H9 (cell line): ENCODE measurements at regions not wholly inside any gene's neighbourhood (a gene's known extent, or its start where the extent isn't known, plus 50 kb on each side); places are given as distances from the start of the nearest gene placed in this dataset.

Experiments
- DNase-seq: peaks from one replicate; pipeline ENCODE4 v3.0.0-alpha.2; 2017
- H2AFZ ChIP-seq: one replicate; pipeline ENCODE4 v1.6.1; 2013; ENCODE audit warnings: mild to moderate bottlenecking, low read length, control low read depth, moderate library complexity
- H2AK5ac ChIP-seq: 2 replicates; pipeline ENCODE4 v1.6.1; 2013; ENCODE audit warnings: low read length, control low read depth, mixed read lengths; ENCODE audit not compliant: insufficient read length
- H2BK120ac ChIP-seq: one replicate; pipeline ENCODE4 v1.6.1; 2013; ENCODE audit warnings: low read depth, mild to moderate bottlenecking, low read length, control low read depth, inconsistent platforms; ENCODE audit not compliant: poor library complexity, severe bottlenecking
- H2BK12ac ChIP-seq: 2 replicates; pipeline ENCODE4 v1.6.1; 2013; ENCODE audit warnings: low read length, control low read depth, mixed read lengths, low read depth; ENCODE audit not compliant: insufficient read length
- H2BK15ac ChIP-seq: 2 replicates; pipeline ENCODE4 v1.6.1; 2013; ENCODE audit warnings: low read depth, low read length, control low read depth
- H2BK20ac ChIP-seq: one replicate; pipeline ENCODE4 v1.6.1; 2013; ENCODE audit warnings: low read depth, mild to moderate bottlenecking, low read length, control low read depth, inconsistent platforms; ENCODE audit not compliant: poor library complexity, severe bottlenecking
- H2BK5ac ChIP-seq: 2 replicates; pipeline ENCODE4 v1.6.1; 2013; ENCODE audit warnings: low read length, control low read depth, mixed read lengths; ENCODE audit not compliant: insufficient read length
- H3K14ac ChIP-seq: 2 replicates; pipeline ENCODE4 v1.6.1; 2013; ENCODE audit warnings: low read length, control low read depth; ENCODE audit not compliant: insufficient read depth
- H3K18ac ChIP-seq: 2 replicates; pipeline ENCODE4 v1.6.1; 2013; ENCODE audit warnings: low read depth, mild to moderate bottlenecking, mixed read lengths, low read length, control low read depth; ENCODE audit not compliant: insufficient read length
- H3K23ac ChIP-seq: 2 replicates; pipeline ENCODE4 v1.6.1; 2013; ENCODE audit warnings: low read length, control low read depth, mixed read lengths, low read depth; ENCODE audit not compliant: insufficient read length
- H3K23me2 ChIP-seq: 2 replicates; pipeline ENCODE4 v1.6.1; 2013; ENCODE audit warnings: low read depth, mild to moderate bottlenecking, mixed read lengths, low read length, control low read depth; ENCODE audit not compliant: insufficient read length, poor library complexity, severe bottlenecking
- H3K27ac ChIP-seq: 2 replicates; pipeline ENCODE4 v1.5.1; 2013; ENCODE audit warnings: low read length, control low read depth, mixed read lengths, low read depth; ENCODE audit not compliant: insufficient read length
- H3K27me3 ChIP-seq: 2 replicates; pipeline ENCODE4 v1.6.1; 2013; ENCODE audit warnings: low read length, control low read depth, inconsistent platforms; ENCODE audit not compliant: insufficient read depth
- H3K4ac ChIP-seq: 2 replicates; pipeline ENCODE4 v1.6.1; 2013; ENCODE audit warnings: low read depth, mild to moderate bottlenecking, control low read depth, inconsistent platforms, low read length, moderate library complexity
- H3K4me1 ChIP-seq: 2 replicates; pipeline ENCODE4 v1.6.1; 2013; ENCODE audit warnings: low read length, control low read depth, inconsistent platforms; ENCODE audit not compliant: insufficient read depth
- H3K4me2 ChIP-seq: 2 replicates; pipeline ENCODE4 v1.6.1; 2013; ENCODE audit warnings: low read length, control low read depth, mixed read lengths; ENCODE audit not compliant: insufficient read length, insufficient read depth
- H3K56ac ChIP-seq: 2 replicates; pipeline ENCODE4 v1.6.1; 2013; ENCODE audit warnings: low read depth, mild to moderate bottlenecking, mixed read lengths, low read length, control low read depth; ENCODE audit not compliant: insufficient read length
- H3K79me1 ChIP-seq: 2 replicates; pipeline ENCODE4 v1.6.1; 2013; ENCODE audit warnings: low read depth, mild to moderate bottlenecking, moderate library complexity, low read length, control low read depth, inconsistent platforms; ENCODE audit not compliant: insufficient read depth, poor library complexity, severe bottlenecking
- H3K79me2 ChIP-seq: 2 replicates; pipeline ENCODE4 v1.6.1; 2013; ENCODE audit warnings: low read length, control low read depth, inconsistent platforms; ENCODE audit not compliant: insufficient read depth
- H3K9ac ChIP-seq: 2 replicates; pipeline ENCODE4 v1.6.1; 2013; ENCODE audit warnings: low read length, control low read depth, mixed read lengths; ENCODE audit not compliant: insufficient read length; ENCODE audit errors: extremely low read depth
- H3K9me3 ChIP-seq: one replicate; pipeline ENCODE4 v1.6.1; 2013; ENCODE audit warnings: low read depth, low read length, inconsistent platforms; ENCODE audit not compliant: control insufficient read depth
- H3T11ph ChIP-seq: one replicate; pipeline ENCODE4 v1.6.1; 2013; ENCODE audit warnings: mild to moderate bottlenecking, low read length, control low read depth, inconsistent platforms
- H4K20me1 ChIP-seq: one replicate; pipeline ENCODE4 v1.6.1; 2013; ENCODE audit not compliant: control insufficient read depth, insufficient read length, insufficient read depth
- H4K5ac ChIP-seq: 2 replicates; pipeline ENCODE4 v1.6.1; 2013; ENCODE audit warnings: low read depth, mild to moderate bottlenecking, mixed read lengths, low read length, control low read depth; ENCODE audit not compliant: insufficient read length
- H4K8ac ChIP-seq: replicated peaks from 2 replicates; pipeline ENCODE4 v1.6.1; 2013; ENCODE audit warnings: low read length, control low read depth, mixed read lengths, low read depth; ENCODE audit not compliant: insufficient read length
- H4K91ac ChIP-seq: 2 replicates; pipeline ENCODE4 v1.6.1; 2013; ENCODE audit warnings: low read depth, mild to moderate bottlenecking, moderate library complexity, mixed read lengths, low read length, control low read depth; ENCODE audit not compliant: insufficient read length
- H3K27ac Mint-ChIP-seq, 3 experiments: 2 replicates in 2 of 3; 3 replicates in 1 of 3; pipeline ENCODE4 v1.8.0; 2020 to 2021; ENCODE audit warnings: mixed read lengths in 3 of 3, mild to moderate bottlenecking in 1 of 3, moderate library complexity in 1 of 3
- H3K27me3 Mint-ChIP-seq: 2 replicates; pipeline ENCODE4 v1.8.0; 2021; ENCODE audit warnings: low read depth, mild to moderate bottlenecking, moderate library complexity, mixed read lengths
- H3K36me3 Mint-ChIP-seq, 3 experiments: 2 replicates in 2 of 3; 3 replicates in 1 of 3; pipeline ENCODE4 v1.8.0; 2020 to 2021; ENCODE audit warnings: low read depth in 3 of 3, mixed read lengths in 3 of 3; ENCODE audit not compliant: insufficient read depth in 1 of 3
- H3K4me1 Mint-ChIP-seq, 2 experiments: 2 replicates each; pipeline ENCODE4 v1.8.0; 2020; ENCODE audit warnings: mixed read lengths in 2 of 2
- H3K4me3 Mint-ChIP-seq, 2 experiments: 2 replicates in 1 of 2; 3 replicates in 1 of 2; pipeline ENCODE4 v1.8.0; 2020 to 2021; ENCODE audit warnings: mild to moderate bottlenecking in 2 of 2, mixed read lengths in 2 of 2, moderate library complexity in 1 of 2
- H3K9me3 Mint-ChIP-seq, 2 experiments: 2 replicates in 1 of 2; 3 replicates in 1 of 2; pipeline ENCODE4 v1.8.0; 2020; ENCODE audit warnings: mild to moderate bottlenecking in 2 of 2, mixed read lengths in 2 of 2, moderate library complexity in 1 of 2
- WGBS: extraction: QIAGEN DNeasy Blood & Tissue Kit; methylation state at CpG from one replicate; pipeline ENCODE4 v1.1.7; 2013; ENCODE audit warnings: missing lambda C conversion rate, low lambda C conversion rate, mixed read lengths; ENCODE audit not compliant: insufficient read length; ENCODE audit errors: extremely low coverage; 5-methylcytosine and 5-hydroxymethylcytosine counted together
- TF ChIP-seq, protein P1 (sequence below): fragments of 200-600 bp; sonication (generic); conservative IDR thresholded peaks from 3 replicates; pipeline ENCODE4 v1.8.0; 2021; ENCODE audit warnings: antibody characterized with exemption, mild to moderate bottlenecking

DNA sequence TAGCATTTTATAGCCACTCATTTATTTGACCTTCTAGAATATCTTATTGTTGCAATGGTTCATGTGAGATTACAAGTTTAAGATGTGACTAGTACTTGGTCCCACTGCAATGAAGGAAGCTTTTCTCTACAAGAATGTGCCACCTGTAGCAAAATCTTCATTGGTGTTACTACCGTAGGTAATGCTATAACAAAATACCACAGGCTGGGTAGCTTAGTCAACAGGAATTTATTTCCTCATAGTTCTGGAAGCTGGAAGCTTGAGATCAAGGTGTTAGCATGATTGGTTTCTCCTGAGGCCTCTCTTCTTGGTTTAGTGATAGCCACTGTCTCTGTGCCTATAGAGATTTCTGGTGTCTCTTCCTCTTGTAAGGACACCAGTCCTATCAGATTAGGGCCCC, 441.0 kb downstream of the GPM6A start:
- no peak overlapping the region for H3K18ac ChIP-seq
- TF ChIP-seq, protein P1, sequence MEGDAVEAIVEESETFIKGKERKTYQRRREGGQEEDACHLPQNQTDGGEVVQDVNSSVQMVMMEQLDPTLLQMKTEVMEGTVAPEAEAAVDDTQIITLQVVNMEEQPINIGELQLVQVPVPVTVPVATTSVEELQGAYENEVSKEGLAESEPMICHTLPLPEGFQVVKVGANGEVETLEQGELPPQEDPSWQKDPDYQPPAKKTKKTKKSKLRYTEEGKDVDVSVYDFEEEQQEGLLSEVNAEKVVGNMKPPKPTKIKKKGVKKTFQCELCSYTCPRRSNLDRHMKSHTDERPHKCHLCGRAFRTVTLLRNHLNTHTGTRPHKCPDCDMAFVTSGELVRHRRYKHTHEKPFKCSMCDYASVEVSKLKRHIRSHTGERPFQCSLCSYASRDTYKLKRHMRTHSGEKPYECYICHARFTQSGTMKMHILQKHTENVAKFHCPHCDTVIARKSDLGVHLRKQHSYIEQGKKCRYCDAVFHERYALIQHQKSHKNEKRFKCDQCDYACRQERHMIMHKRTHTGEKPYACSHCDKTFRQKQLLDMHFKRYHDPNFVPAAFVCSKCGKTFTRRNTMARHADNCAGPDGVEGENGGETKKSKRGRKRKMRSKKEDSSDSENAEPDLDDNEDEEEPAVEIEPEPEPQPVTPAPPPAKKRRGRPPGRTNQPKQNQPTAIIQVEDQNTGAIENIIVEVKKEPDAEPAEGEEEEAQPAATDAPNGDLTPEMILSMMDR = no peak
- H2BK5ac ChIP-seq = no peak overlapping the region
- H3K4me1 Mint-ChIP-seq = no peaks in the 10 kb centered on the region
- no peaks in the 10 kb centered on the region for H3K27me3 Mint-ChIP-seq
- peak overlapping the region in 1 of 3 experiments; percentile 77; a peak in 1 of 7 replicates for H3K27ac Mint-ChIP-seq
- no peak overlapping the region for H2AFZ ChIP-seq
- H2BK12ac ChIP-seq = no peak overlapping the region
- H3K9ac ChIP-seq = no peak overlapping the region
- H3T11ph ChIP-seq = no peak overlapping the region
- no peak overlapping the region for H4K8ac ChIP-seq
- no peak overlapping the region for H3K4ac ChIP-seq
- peaks cover 3% of the 10 kb centered on the region; the same call in 1 of the 2 replicates for H3K4me1 ChIP-seq
- H3K56ac ChIP-seq = no peak overlapping the region
- no peak overlapping the region for H2BK20ac ChIP-seq
- H4K5ac ChIP-seq = no peak overlapping the region
- H3K14ac ChIP-seq = no peak overlapping the region
- H4K91ac ChIP-seq = no peak overlapping the region
- H3K23me2 ChIP-seq = no peaks in the 10 kb centered on the region
- H3K79me1 ChIP-seq = no peaks in the 10 kb centered on the region
- no peaks in the 10 kb centered on the region for H3K27me3 ChIP-seq
- no peaks in the 10 kb centered on the region for H3K9me3 ChIP-seq
- no peaks in the 10 kb centered on the region for H3K9me3 Mint-ChIP-seq
- H3K36me3 Mint-ChIP-seq = no peaks in the 10 kb centered on the region
- no peak overlapping the region for H3K27ac ChIP-seq
- no CpG with 5 or more reads among the region's 1 CpG for WGBS
- H3K79me2 ChIP-seq = no peaks in the 10 kb centered on the region
- H2BK15ac ChIP-seq = no peak overlapping the region
- DNase-seq = no peak
- H4K20me1 ChIP-seq = no peaks in the 10 kb centered on the region
- no peak overlapping the region for H2BK120ac ChIP-seq
- no peak overlapping the region for H3K23ac ChIP-seq
- no peak overlapping the region for H2AK5ac ChIP-seq
- H3K4me2 ChIP-seq = no peak overlapping the region
- no peak overlapping the region for H3K4me3 Mint-ChIP-seq
